Frontal cortex (tissue), 3 donors: ENCODE measurements at regions not wholly inside any gene's neighbourhood (a gene's known extent, or its start where the extent isn't known, plus 50 kb on each side); places are given as distances from the start of the nearest gene placed in this dataset.
A peak's percentile ranks its signal among the peaks of the same experiment; 100 is the strongest.

Source experiments
- DNase-seq, 2 donors: peaks; one replicate each; pipeline ENCODE4 v3.0.0; 2012; ENCODE audit warnings: low spot score in 2 of 2
- FAIRE-seq: peaks from 2 replicates; lab custom pipeline; 2012; peaks lifted over from hg19 to GRCh38; lab: Jason Lieb, UNC
- donor health status: control.
- donor health status: control.
- donor health status: control.

GRCh38 chr14:82084813-82085212 lies 551.2 kb upstream of the SEL1L start:
- FAIRE-seq (no peak), DNase-seq (no peak)

GRCh38 chr14:82091097-82091496 lies 557.4 kb upstream of the SEL1L start:
- FAIRE-seq (no peak), DNase-seq (no peak)

- DNase-seq (no peak), FAIRE-seq (no peak)
Observed at GRCh38 chr14:82094829-82095345, 561.2 kb upstream of the SEL1L start.

- FAIRE-seq: no peak
- DNase-seq: no peak
Observed at GRCh38 chr14:82104013-82104412, 570.4 kb upstream of the SEL1L start.

GRCh38 chr14:82112210-82112839 lies 578.7 kb upstream of the SEL1L start:
- FAIRE-seq (no peak), DNase-seq (no peak)

- FAIRE-seq (no peak), DNase-seq (no peak)
Observed at GRCh38 chr14:82113007-82113406, 579.4 kb upstream of the SEL1L start.

- no peak for DNase-seq
- no peak for FAIRE-seq
Observed at GRCh38 chr14:82113710-82114109, 580.1 kb upstream of the SEL1L start.

GRCh38 chr14:82116721-82117120 lies 583.1 kb upstream of the SEL1L start:
- no peak for FAIRE-seq

GRCh38 chr14:82122655-82123054 lies 589.0 kb upstream of the SEL1L start:
- no peak for FAIRE-seq
- no peak for DNase-seq

More at GRCh38 chr14:82116721-82117120, 583.1 kb upstream of the SEL1L start:
- DNase-seq: no peak

GRCh38 chr14:82124511-82124910 lies 590.9 kb upstream of the SEL1L start:
- no peak for DNase-seq
- FAIRE-seq: no peak

- FAIRE-seq (no peak), DNase-seq (no peak)
Observed at GRCh38 chr14:82126006-82126405, 592.4 kb upstream of the SEL1L start.

- DNase-seq: no peak
- FAIRE-seq: no peak
Observed at GRCh38 chr14:82134411-82134810, 600.8 kb upstream of the SEL1L start.

- no peak for FAIRE-seq
- DNase-seq: no peak
Observed at GRCh38 chr14:82138431-82138830, 604.8 kb upstream of the SEL1L start.

- DNase-seq (no peak), FAIRE-seq (no peak)
Observed at GRCh38 chr14:82146846-82147245, 613.2 kb upstream of the SEL1L start.

- DNase-seq (no peak), FAIRE-seq (no peak)
Observed at GRCh38 chr14:82153689-82154088, 620.0 kb upstream of the SEL1L start.

GRCh38 chr14:82159624-82160023 lies 626.0 kb upstream of the SEL1L start:
- DNase-seq (no peak), FAIRE-seq (no peak)

GRCh38 chr14:82180139-82180538 lies 646.5 kb upstream of the SEL1L start:
- FAIRE-seq: no peak
- DNase-seq: no peak

- no peak for DNase-seq
- no peak for FAIRE-seq
Observed at GRCh38 chr14:82182646-82183045, 649.0 kb upstream of the SEL1L start.

- FAIRE-seq (no peak), DNase-seq (no peak)
Observed at GRCh38 chr14:82190742-82191141, 657.1 kb upstream of the SEL1L start.

GRCh38 chr14:82192387-82192786 lies 658.7 kb upstream of the SEL1L start:
- FAIRE-seq: no peak
- DNase-seq: no peak

- FAIRE-seq (peak; percentile 8), DNase-seq (no peak)
Observed at GRCh38 chr14:82223276-82223675, 689.6 kb upstream of the SEL1L start.

- DNase-seq: no peak
- FAIRE-seq: no peak
Observed at GRCh38 chr14:82224610-82225009, 691.0 kb upstream of the SEL1L start.
